ENCODE measurements at regions not wholly inside any gene's neighbourhood (a gene's known extent, or its start where the extent isn't known, plus 50 kb on each side); places are given as distances from the start of the nearest gene placed in this dataset.

GRCh38 chr1:38208716-38209632 is 162.4 kb upstream of the POU3F1 start:
- Mint-ChIP-seq H3K27me3 (ENCODE audit: insufficient read depth, low read depth, poor library complexity) (peaks cover 12% of the 10 kb centered on the region), H3K4me1 (peaks cover 7% of the 10 kb centered on the region), H3K27ac (no peak overlapping the region), H3K36me3 (ENCODE audit: low read depth) (no peaks in the 10 kb centered on the region), H3K9me3 (no peaks in the 10 kb centered on the region), H3K4me3 (no peak overlapping the region)
- Histone ChIP-seq H3K4me3 (no peak overlapping the region), H3K79me2 (replicated peaks; ENCODE audit: insufficient read depth) (no peaks in the 10 kb centered on the region), H3F3A (replicated peaks; ENCODE audit: low read depth) (no peaks in the 10 kb centered on the region), H3K4me1 (ENCODE audit: insufficient read depth) (no peaks in the 10 kb centered on the region), H3K27me3 (ENCODE audit: insufficient read depth) (no peaks in the 10 kb centered on the region), H3K4me2 (no peak overlapping the region), H3K9me2 (ENCODE audit: insufficient read depth) (peaks cover 2% of the 10 kb centered on the region; the same call in 1 of the 2 replicates), H3K36me3 (ENCODE audit: insufficient read depth) (no peaks in the 10 kb centered on the region), H2AFZ (no peak overlapping the region), H4K20me1 (replicated peaks; ENCODE audit: insufficient read depth) (no peaks in the 10 kb centered on the region), H3K27ac (ENCODE audit: low read depth) (no peak overlapping the region)
- TF ChIP-seq ZNF331 (CRISPR knock-in tag; IDR thresholded peaks at IDR 0.05; ENCODE audit: low read depth) (no peak), STAT1 (IDR thresholded peaks at IDR 0.05; ENCODE audit: unreplicated experiment) (no peak), JUNB (IDR thresholded peaks at IDR 0.05; ENCODE audit: unreplicated experiment) (no peak), REST (IDR thresholded peaks at IDR 0.05; ENCODE audit: unreplicated experiment) (no peak), EZH2 (IDR thresholded peaks at IDR 0.05; ENCODE audit: low read depth, unreplicated experiment) (no peak), ETS1 (IDR thresholded peaks at IDR 0.05) (no peak), EZH2phosphoT487 (IDR thresholded peaks at IDR 0.05; ENCODE audit: unreplicated experiment) (no peak), NANOG (IDR thresholded peaks at IDR 0.05; ENCODE audit: borderline replicate concordance) (no peak), ZNF114 (CRISPR knock-in tag; IDR thresholded peaks at IDR 0.05) (no peak), CREB1 (CRISPR knock-in tag; IDR thresholded peaks at IDR 0.05; ENCODE audit: low read depth) (no peak), POLR2AphosphoS5 (IDR thresholded peaks at IDR 0.05; ENCODE audit: low read depth) (no peak)
- TF ChIP-seq, protein P1, sequence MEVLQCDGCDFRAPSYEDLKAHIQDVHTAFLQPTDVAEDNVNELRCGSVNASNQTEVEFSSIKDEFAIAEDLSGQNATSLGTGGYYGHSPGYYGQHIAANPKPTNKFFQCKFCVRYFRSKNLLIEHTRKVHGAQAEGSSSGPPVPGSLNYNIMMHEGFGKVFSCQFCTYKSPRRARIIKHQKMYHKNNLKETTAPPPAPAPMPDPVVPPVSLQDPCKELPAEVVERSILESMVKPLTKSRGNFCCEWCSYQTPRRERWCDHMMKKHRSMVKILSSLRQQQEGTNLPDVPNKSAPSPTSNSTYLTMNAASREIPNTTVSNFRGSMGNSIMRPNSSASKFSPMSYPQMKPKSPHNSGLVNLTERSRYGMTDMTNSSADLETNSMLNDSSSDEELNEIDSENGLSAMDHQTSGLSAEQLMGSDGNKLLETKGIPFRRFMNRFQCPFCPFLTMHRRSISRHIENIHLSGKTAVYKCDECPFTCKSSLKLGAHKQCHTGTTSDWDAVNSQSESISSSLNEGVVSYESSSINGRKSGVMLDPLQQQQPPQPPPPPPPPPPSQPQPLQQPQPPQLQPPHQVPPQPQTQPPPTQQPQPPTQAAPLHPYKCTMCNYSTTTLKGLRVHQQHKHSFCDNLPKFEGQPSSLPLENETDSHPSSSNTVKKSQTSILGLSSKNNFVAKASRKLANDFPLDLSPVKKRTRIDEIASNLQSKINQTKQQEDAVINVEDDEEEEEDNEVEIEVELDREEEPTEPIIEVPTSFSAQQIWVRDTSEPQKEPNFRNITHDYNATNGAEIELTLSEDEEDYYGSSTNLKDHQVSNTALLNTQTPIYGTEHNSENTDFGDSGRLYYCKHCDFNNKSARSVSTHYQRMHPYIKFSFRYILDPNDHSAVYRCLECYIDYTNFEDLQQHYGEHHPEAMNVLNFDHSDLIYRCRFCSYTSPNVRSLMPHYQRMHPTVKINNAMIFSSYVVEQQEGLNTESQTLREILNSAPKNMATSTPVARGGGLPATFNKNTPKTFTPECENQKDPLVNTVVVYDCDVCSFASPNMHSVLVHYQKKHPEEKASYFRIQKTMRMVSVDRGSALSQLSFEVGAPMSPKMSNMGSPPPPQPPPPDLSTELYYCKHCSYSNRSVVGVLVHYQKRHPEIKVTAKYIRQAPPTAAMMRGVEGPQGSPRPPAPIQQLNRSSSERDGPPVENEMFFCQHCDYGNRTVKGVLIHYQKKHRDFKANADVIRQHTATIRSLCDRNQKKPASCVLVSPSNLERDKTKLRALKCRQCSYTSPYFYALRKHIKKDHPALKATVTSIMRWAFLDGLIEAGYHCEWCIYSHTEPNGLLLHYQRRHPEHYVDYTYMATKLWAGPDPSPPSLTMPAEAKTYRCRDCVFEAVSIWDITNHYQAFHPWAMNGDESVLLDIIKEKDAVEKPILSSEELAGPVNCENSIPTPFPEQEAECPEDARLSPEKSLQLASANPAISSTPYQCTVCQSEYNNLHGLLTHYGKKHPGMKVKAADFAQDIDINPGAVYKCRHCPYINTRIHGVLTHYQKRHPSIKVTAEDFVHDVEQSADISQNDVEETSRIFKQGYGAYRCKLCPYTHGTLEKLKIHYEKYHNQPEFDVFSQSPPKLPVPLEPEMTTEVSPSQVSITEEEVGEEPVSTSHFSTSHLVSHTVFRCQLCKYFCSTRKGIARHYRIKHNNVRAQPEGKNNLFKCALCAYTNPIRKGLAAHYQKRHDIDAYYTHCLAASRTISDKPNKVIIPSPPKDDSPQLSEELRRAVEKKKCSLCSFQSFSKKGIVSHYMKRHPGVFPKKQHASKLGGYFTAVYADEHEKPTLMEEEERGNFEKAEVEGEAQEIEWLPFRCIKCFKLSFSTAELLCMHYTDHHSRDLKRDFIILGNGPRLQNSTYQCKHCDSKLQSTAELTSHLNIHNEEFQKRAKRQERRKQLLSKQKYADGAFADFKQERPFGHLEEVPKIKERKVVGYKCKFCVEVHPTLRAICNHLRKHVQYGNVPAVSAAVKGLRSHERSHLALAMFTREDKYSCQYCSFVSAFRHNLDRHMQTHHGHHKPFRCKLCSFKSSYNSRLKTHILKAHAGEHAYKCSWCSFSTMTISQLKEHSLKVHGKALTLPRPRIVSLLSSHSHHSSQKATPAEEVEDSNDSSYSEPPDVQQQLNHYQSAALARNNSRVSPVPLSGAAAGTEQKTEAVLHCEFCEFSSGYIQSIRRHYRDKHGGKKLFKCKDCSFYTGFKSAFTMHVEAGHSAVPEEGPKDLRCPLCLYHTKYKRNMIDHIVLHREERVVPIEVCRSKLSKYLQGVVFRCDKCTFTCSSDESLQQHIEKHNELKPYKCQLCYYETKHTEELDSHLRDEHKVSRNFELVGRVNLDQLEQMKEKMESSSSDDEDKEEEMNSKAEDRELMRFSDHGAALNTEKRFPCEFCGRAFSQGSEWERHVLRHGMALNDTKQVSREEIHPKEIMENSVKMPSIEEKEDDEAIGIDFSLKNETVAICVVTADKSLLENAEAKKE (CRISPR knock-in tag; IDR thresholded peaks at IDR 0.05), result no peak
- TF ChIP-seq, protein P2, sequence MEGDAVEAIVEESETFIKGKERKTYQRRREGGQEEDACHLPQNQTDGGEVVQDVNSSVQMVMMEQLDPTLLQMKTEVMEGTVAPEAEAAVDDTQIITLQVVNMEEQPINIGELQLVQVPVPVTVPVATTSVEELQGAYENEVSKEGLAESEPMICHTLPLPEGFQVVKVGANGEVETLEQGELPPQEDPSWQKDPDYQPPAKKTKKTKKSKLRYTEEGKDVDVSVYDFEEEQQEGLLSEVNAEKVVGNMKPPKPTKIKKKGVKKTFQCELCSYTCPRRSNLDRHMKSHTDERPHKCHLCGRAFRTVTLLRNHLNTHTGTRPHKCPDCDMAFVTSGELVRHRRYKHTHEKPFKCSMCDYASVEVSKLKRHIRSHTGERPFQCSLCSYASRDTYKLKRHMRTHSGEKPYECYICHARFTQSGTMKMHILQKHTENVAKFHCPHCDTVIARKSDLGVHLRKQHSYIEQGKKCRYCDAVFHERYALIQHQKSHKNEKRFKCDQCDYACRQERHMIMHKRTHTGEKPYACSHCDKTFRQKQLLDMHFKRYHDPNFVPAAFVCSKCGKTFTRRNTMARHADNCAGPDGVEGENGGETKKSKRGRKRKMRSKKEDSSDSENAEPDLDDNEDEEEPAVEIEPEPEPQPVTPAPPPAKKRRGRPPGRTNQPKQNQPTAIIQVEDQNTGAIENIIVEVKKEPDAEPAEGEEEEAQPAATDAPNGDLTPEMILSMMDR (conservative IDR thresholded peaks at IDR 0.05; ENCODE audit: low read depth in 2 of 2), result no peak
- ATAC-seq, result no peak
- DNase-seq (ENCODE audit: low spot score), result no peak

Measured in GM23338 (cell line).